H1 (cell line): ENCODE measurements at regions not wholly inside any gene's neighbourhood (a gene's known extent, or its start where the extent isn't known, plus 50 kb on each side); places are given as distances from the start of the nearest gene placed in this dataset.

ENCODE experiments used
- TF ChIP-seq, protein P1 (sequence below): fragments of 300-600 bp; sonication (generic); IDR thresholded peaks from 2 replicates; pipeline ENCODE4 v1.7.1; 2012; ENCODE audit warnings: low read length, moderate library complexity, mild to moderate bottlenecking, inconsistent platforms; ENCODE audit not compliant: insufficient replicate concordance

DNA sequence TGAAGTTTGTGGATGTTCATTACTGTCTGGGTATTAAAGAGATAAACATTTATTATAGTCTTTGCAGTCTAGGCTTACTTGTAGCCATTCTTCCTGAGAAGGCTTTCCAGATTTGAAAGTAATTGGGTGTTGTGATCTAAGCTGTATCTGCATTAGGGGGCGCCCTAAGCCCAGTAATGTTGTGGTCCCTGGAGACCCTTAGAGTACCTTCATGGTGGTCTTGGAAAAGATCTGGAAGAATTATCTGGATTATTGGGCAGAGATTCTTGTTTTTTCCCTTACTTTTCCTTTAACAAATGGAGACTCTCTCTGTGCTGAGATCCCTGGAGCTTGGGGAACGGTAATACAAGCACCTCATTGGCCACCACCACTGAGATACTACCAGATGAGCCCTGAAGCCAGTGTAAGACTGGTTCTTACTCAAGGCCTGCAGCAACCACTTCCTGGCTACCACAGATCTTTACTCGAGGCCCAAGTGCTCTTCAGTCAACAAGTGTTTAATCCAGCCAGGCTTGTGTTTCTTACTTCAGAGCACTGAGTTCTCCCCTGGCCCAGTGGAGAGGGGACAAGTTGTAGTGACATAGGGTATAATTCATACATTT lies 63.1 kb downstream of the RTL3 start (continued):
- TF ChIP-seq, protein P1, sequence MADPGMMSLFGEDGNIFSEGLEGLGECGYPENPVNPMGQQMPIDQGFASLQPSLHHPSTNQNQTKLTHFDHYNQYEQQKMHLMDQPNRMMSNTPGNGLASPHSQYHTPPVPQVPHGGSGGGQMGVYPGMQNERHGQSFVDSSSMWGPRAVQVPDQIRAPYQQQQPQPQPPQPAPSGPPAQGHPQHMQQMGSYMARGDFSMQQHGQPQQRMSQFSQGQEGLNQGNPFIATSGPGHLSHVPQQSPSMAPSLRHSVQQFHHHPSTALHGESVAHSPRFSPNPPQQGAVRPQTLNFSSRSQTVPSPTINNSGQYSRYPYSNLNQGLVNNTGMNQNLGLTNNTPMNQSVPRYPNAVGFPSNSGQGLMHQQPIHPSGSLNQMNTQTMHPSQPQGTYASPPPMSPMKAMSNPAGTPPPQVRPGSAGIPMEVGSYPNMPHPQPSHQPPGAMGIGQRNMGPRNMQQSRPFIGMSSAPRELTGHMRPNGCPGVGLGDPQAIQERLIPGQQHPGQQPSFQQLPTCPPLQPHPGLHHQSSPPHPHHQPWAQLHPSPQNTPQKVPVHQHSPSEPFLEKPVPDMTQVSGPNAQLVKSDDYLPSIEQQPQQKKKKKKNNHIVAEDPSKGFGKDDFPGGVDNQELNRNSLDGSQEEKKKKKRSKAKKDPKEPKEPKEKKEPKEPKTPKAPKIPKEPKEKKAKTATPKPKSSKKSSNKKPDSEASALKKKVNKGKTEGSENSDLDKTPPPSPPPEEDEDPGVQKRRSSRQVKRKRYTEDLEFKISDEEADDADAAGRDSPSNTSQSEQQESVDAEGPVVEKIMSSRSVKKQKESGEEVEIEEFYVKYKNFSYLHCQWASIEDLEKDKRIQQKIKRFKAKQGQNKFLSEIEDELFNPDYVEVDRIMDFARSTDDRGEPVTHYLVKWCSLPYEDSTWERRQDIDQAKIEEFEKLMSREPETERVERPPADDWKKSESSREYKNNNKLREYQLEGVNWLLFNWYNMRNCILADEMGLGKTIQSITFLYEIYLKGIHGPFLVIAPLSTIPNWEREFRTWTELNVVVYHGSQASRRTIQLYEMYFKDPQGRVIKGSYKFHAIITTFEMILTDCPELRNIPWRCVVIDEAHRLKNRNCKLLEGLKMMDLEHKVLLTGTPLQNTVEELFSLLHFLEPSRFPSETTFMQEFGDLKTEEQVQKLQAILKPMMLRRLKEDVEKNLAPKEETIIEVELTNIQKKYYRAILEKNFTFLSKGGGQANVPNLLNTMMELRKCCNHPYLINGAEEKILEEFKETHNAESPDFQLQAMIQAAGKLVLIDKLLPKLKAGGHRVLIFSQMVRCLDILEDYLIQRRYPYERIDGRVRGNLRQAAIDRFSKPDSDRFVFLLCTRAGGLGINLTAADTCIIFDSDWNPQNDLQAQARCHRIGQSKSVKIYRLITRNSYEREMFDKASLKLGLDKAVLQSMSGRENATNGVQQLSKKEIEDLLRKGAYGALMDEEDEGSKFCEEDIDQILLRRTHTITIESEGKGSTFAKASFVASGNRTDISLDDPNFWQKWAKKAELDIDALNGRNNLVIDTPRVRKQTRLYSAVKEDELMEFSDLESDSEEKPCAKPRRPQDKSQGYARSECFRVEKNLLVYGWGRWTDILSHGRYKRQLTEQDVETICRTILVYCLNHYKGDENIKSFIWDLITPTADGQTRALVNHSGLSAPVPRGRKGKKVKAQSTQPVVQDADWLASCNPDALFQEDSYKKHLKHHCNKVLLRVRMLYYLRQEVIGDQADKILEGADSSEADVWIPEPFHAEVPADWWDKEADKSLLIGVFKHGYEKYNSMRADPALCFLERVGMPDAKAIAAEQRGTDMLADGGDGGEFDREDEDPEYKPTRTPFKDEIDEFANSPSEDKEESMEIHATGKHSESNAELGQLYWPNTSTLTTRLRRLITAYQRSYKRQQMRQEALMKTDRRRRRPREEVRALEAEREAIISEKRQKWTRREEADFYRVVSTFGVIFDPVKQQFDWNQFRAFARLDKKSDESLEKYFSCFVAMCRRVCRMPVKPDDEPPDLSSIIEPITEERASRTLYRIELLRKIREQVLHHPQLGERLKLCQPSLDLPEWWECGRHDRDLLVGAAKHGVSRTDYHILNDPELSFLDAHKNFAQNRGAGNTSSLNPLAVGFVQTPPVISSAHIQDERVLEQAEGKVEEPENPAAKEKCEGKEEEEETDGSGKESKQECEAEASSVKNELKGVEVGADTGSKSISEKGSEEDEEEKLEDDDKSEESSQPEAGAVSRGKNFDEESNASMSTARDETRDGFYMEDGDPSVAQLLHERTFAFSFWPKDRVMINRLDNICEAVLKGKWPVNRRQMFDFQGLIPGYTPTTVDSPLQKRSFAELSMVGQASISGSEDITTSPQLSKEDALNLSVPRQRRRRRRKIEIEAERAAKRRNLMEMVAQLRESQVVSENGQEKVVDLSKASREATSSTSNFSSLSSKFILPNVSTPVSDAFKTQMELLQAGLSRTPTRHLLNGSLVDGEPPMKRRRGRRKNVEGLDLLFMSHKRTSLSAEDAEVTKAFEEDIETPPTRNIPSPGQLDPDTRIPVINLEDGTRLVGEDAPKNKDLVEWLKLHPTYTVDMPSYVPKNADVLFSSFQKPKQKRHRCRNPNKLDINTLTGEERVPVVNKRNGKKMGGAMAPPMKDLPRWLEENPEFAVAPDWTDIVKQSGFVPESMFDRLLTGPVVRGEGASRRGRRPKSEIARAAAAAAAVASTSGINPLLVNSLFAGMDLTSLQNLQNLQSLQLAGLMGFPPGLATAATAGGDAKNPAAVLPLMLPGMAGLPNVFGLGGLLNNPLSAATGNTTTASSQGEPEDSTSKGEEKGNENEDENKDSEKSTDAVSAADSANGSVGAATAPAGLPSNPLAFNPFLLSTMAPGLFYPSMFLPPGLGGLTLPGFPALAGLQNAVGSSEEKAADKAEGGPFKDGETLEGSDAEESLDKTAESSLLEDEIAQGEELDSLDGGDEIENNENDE: no peak
